K562 (cell line): ENCODE measurements at regions not wholly inside any gene's neighbourhood (a gene's known extent, or its start where the extent isn't known, plus 50 kb on each side); places are given as distances from the start of the nearest gene placed in this dataset.
A peak's percentile ranks its signal among the peaks of the same experiment; 100 is the strongest.

Experiments used
- ATAC-seq: fragments of 200-7000 bp; cut with Tn5 transposase; 3 replicates; pipeline ENCODE4 v1.9.1; 2020; ENCODE audit warnings: moderate library complexity
- BruUV-seq: library from RNA; stranded (reverse); fragments of 400-500 nt; replicated peaks from 2 replicates; lab custom pipeline; 2021; lab: Mats Ljungman, UMichigan
- CTCF ChIA-PET: fragments of 300-600 bp; formaldehyde crosslinking; extraction: SDS; loops from one replicate; lab custom pipeline; 2021; ENCODE audit warnings: low intra/inter-chr PET ratio; lab: Yijun Ruan, JAX
- POLR2A ChIA-PET: fragments of 300-600, 350-650 bp; sonication (Branson Sonifier 250); formaldehyde crosslinking; extraction: SDS; loops from one replicate; lab custom pipeline; 2021; ENCODE audit warnings: antibody characterized with exemption, inconsistent platforms; lab: Yijun Ruan, JAX
- DNase-seq, 4 experiments: peaks; one replicate each; pipeline versions ENCODE4 v3.0.0 to v3.0.0-alpha.2; 2011 to 2018; ENCODE audit warnings: low spot score in 3 of 4, mixed read lengths in 3 of 4; ENCODE audit errors: extremely low read depth in 1 of 4
- FAIRE-seq: peaks from 2 replicates; lab custom pipeline; 2011; peaks lifted over from hg19 to GRCh38; lab: Jason Lieb, UNC
- H2AFZ ChIP-seq: 2 replicates; pipeline ENCODE4 v1.6.0; 2011; ENCODE audit warnings: low read depth, low read length, control low read depth, inconsistent platforms
- H3K27ac ChIP-seq: fragments of 200-600 bp; 3 replicates; pipeline ENCODE4 v1.8.0; 2011; ENCODE audit warnings: low read depth, mild to moderate bottlenecking, control low read depth, inconsistent platforms, low read length, moderate library complexity, mixed read lengths; ENCODE audit errors: extremely low read depth
- H3K27me3 ChIP-seq, 2 experiments: fragments of 300-600 bp in 1 of 2; 2 replicates in 1 of 2; 3 replicates in 1 of 2; pipeline versions ENCODE4 v1.6.0 to v1.8.0; 2011; ENCODE audit warnings: inconsistent platforms in 2 of 2, low read length in 2 of 2, mild to moderate bottlenecking in 1 of 2, mixed read lengths in 1 of 2, moderate library complexity in 1 of 2; ENCODE audit not compliant: control insufficient read depth in 2 of 2, insufficient read depth in 2 of 2
- H3K36me3 ChIP-seq: fragments of 300-600 bp; 3 replicates; pipeline ENCODE4 v1.8.0; 2011; ENCODE audit warnings: mild to moderate bottlenecking, low read length, inconsistent platforms; ENCODE audit not compliant: control insufficient read depth, insufficient read depth
- H3K4me1 ChIP-seq, 2 experiments: fragments of 200-600 bp in 1 of 2; replicated peaks in 1 of 2; 2 replicates in 1 of 2; 3 replicates in 1 of 2; pipeline versions ENCODE4 v1.5.1 to v1.8.0; 2011; ENCODE audit warnings: inconsistent platforms in 2 of 2, low read length in 2 of 2, mild to moderate bottlenecking in 1 of 2, mixed read lengths in 1 of 2, moderate library complexity in 1 of 2; ENCODE audit not compliant: control insufficient read depth in 2 of 2, insufficient read depth in 2 of 2
- H3K4me2 ChIP-seq: 2 replicates; pipeline ENCODE4 v1.6.1; 2011; ENCODE audit warnings: low read length, control low read depth, inconsistent platforms, mixed read lengths; ENCODE audit not compliant: insufficient read depth
- H3K4me3 ChIP-seq: fragments of 200-600 bp; sonication (generic), shearing (Covaris generic); 2 replicates; pipeline ENCODE4 v1.5.1; 2016; ENCODE audit warnings: control low read depth, inconsistent platforms
- H3K79me2 ChIP-seq: fragments of 200-600 bp; 3 replicates; pipeline ENCODE4 v1.8.0; 2011; ENCODE audit warnings: low read length, inconsistent platforms; ENCODE audit not compliant: control insufficient read depth, insufficient read depth
- H3K9ac ChIP-seq, 2 experiments: 2 replicates each; pipeline versions ENCODE4 v1.6.0 to v1.6.1; 2011; ENCODE audit warnings: low read depth in 2 of 2, low read length in 2 of 2, control low read depth in 1 of 2, inconsistent platforms in 1 of 2, mild to moderate bottlenecking in 1 of 2, mixed read lengths in 1 of 2; ENCODE audit not compliant: insufficient read depth in 1 of 2
- H3K9me1 ChIP-seq: one replicate; pipeline ENCODE4 v1.6.0; 2011; ENCODE audit warnings: inconsistent platforms, mild to moderate bottlenecking, low read length, moderate library complexity; ENCODE audit not compliant: control insufficient read depth, insufficient read depth
- H3K9me3 ChIP-seq: replicated peaks from 2 replicates; pipeline ENCODE4 v1.5.1; 2011; ENCODE audit warnings: low read depth, low read length, inconsistent platforms; ENCODE audit not compliant: control insufficient read depth, insufficient read depth
- H4K20me1 ChIP-seq: replicated peaks from 2 replicates; pipeline ENCODE4 v1.6.1; 2011; ENCODE audit warnings: low read length, inconsistent platforms, mixed read lengths; ENCODE audit not compliant: control insufficient read depth, insufficient read depth
- CBFA2T2 ChIP-seq: fragments of 450-650 bp; conservative IDR thresholded peaks from 2 replicates; pipeline ENCODE4 v1.6.1; 2017; ENCODE audit warnings: mild to moderate bottlenecking
- CBFB ChIP-seq: sonication (generic); formaldehyde crosslinking; IDR thresholded peaks from 2 replicates; pipeline ENCODE4 v1.4.0; 2020; ENCODE audit warnings: mild to moderate bottlenecking, missing genetic modification reagents
- GTF2E2 ChIP-seq: fragments of 200-800 bp; sonication (Bioruptor generic); IDR thresholded peaks from 2 replicates; pipeline ENCODE4 v1.6.1; 2016; ENCODE audit warnings: missing genetic modification characterization, missing compliant biosample characterization
- IFI16 ChIP-seq: fragments of 250-450 bp; sonication (Bioruptor Pico); IDR thresholded peaks from 2 replicates; pipeline ENCODE4 v2.1.2; 2022; ENCODE audit warnings: mild to moderate bottlenecking, inconsistent platforms
- LEF1 ChIP-seq: fragments of 450-650 bp; IDR thresholded peaks from 2 replicates; pipeline ENCODE4 v1.6.1; 2016; ENCODE audit warnings: mild to moderate bottlenecking
- MIER1 ChIP-seq: fragments of 450-650 bp; IDR thresholded peaks from 2 replicates; pipeline ENCODE4 v1.6.1; 2016; ENCODE audit warnings: antibody characterized with exemption, mild to moderate bottlenecking, low read depth
- PYGO2 ChIP-seq: fragments of 450-650 bp; IDR thresholded peaks from 2 replicates; pipeline ENCODE4 v1.6.1; 2016; ENCODE audit warnings: mild to moderate bottlenecking, missing genetic modification characterization, moderate library complexity, missing compliant biosample characterization
- RBM25 ChIP-seq: fragments of 200-400 bp; formaldehyde crosslinking; IDR thresholded peaks from 2 replicates; pipeline ENCODE4 v1.6.1; 2018; ENCODE audit warnings: low read length, low read depth, moderate library complexity; ENCODE audit not compliant: severe bottlenecking
- SMAD2 ChIP-seq: fragments of 150-350 bp; IDR thresholded peaks from 2 replicates; pipeline ENCODE4 v1.6.1; 2014; ENCODE audit warnings: low read depth, mild to moderate bottlenecking, low read length
- UBTF ChIP-seq, 2 experiments: IDR thresholded peaks; 2 replicates each; pipeline ENCODE4 v1.6.1; 2012; ENCODE audit warnings: improper control_type of control experiment in 2 of 2, low read depth in 2 of 2, low read length in 2 of 2, borderline replicate concordance in 1 of 2
- ZC3H4 ChIP-seq: sonication (generic); formaldehyde crosslinking; IDR thresholded peaks from 2 replicates; pipeline ENCODE4 v1.9.0; 2021; ENCODE audit warnings: missing genetic modification reagents, borderline replicate concordance
- ZNF384 ChIP-seq: IDR thresholded peaks from 2 replicates; pipeline ENCODE4 v1.6.1; 2012; ENCODE audit warnings: low read depth, low read length, improper control_type of control experiment
- ZNF449 ChIP-seq: fragments of 250-450 bp; sonication (Bioruptor Pico); IDR thresholded peaks from 2 replicates; pipeline ENCODE4 v1.8.0; 2022; ENCODE audit warnings: moderate library complexity, mild to moderate bottlenecking, inconsistent platforms
- ZNF584 ChIP-seq: fragments of 200-800 bp; sonication (Bioruptor generic); IDR thresholded peaks from 2 replicates; pipeline ENCODE4 v1.6.1; 2016; ENCODE audit warnings: low read depth, mild to moderate bottlenecking, missing genetic modification characterization, missing compliant biosample characterization
- WGBS: fragments of 100-300 bp; shearing (Covaris generic); methylation state at CpG from one replicate; pipeline ENCODE4 v1.1.6; 2016; ENCODE audit warnings: low coverage, mixed read lengths; ENCODE audit not compliant: insufficient coverage; ENCODE audit errors: missing lambda C conversion rate; 5-methylcytosine and 5-hydroxymethylcytosine counted together
- in situ Hi-C: fragments of 300-500 bp; cut with MboI; formaldehyde crosslinking; loops from 4 replicates; pipeline ENCODE4 v1.15.0; 2018; ENCODE audit warnings: inconsistent platforms, mixed read lengths
- intact Hi-C: fragments of 100-400 bp; cut with micrococcal nuclease; formaldehyde crosslinking; loops from 2 replicates; pipeline ENCODE4 v1.14.2; 2022

GRCh38 chr9:113788616-113789330, 87.3 kb upstream of the ZNF618 start:
- no peaks in the 10 kb centered on the region for H3K9me3 ChIP-seq
- DNase-seq (no peak), FAIRE-seq (no peak), ATAC-seq (no peak)
- H4K20me1 ChIP-seq: no peaks in the 10 kb centered on the region
- H3K79me2 ChIP-seq: no peaks in the 10 kb centered on the region
- ChIA-PET POLR2A (no interaction called here), CTCF (no interaction called here)
- no peaks in the 10 kb centered on the region for H3K9me1 ChIP-seq
- BruUV-seq: no TSS peak
- intact Hi-C loops (no loop called here), in situ Hi-C loops (no loop called here)
- no peak for TF ChIP-seq ZNF584
- TF ChIP-seq ZNF449 (CRISPR knock-in tag): no peak
- peak; percentile 27 for TF ChIP-seq RBM25
- no peaks in the 10 kb centered on the region for H3K36me3 ChIP-seq
- H3K4me1 ChIP-seq: no peaks in the 10 kb centered on the region
- no peak overlapping the region for H3K9ac ChIP-seq
- no peak overlapping the region for H2AFZ ChIP-seq
- H3K27me3 ChIP-seq: peaks cover 6 to 39% of the 10 kb centered on the region in 2 experiments
- H3K4me3 ChIP-seq: no peak overlapping the region
- no peak overlapping the region for H3K4me2 ChIP-seq
- no peak overlapping the region for H3K27ac ChIP-seq
- 0% methylated on average over 10 of the region's 10 CpGs for WGBS

GRCh38 chr9:113790093-113790492, 86.0 kb upstream of the ZNF618 start:
- Histone ChIP-seq H4K20me1 (no peaks in the 10 kb centered on the region), H3K4me1 (no peaks in the 10 kb centered on the region), H3K27me3 (peaks cover 6 to 38% of the 10 kb centered on the region in 2 experiments), H2AFZ (no peak overlapping the region), H3K9me1 (no peaks in the 10 kb centered on the region), H3K36me3 (no peaks in the 10 kb centered on the region), H3K9ac (no peak overlapping the region), H3K4me2 (no peak overlapping the region), H3K27ac (no peak overlapping the region), H3K79me2 (no peaks in the 10 kb centered on the region), H3K9me3 (no peaks in the 10 kb centered on the region), H3K4me3 (no peak overlapping the region)
- BruUV-seq: no TSS peak
- in situ Hi-C loops: no loop called here
- DNase-seq (no peak), FAIRE-seq (no peak), ATAC-seq (no peak)
- ChIA-PET POLR2A (no interaction called here), CTCF (no interaction called here)
- WGBS: 0% methylated on average over 11 of the region's 11 CpGs
- intact Hi-C loops: no loop called here
- TF ChIP-seq SMAD2: no peak
- TF ChIP-seq GTF2E2: no peak
- TF ChIP-seq CBFA2T2: no peak
- TF ChIP-seq ZNF384: no peak
- no peak for TF ChIP-seq CBFB (CRISPR knock-in tag)
- TF ChIP-seq LEF1: no peak
- no peak for TF ChIP-seq UBTF (IDR thresholded peaks at IDR 0.05; ENCODE audit: borderline replicate concordance in 1 of 2, low read depth in 2 of 2, low read length in 2 of 2)
- TF ChIP-seq ZC3H4 (CRISPR knock-in tag): no peak
- TF ChIP-seq MIER1: no peak
- TF ChIP-seq IFI16 (CRISPR knock-in tag): no peak
- no peak for TF ChIP-seq PYGO2 (tag)
